ENCODE measurements at regions not wholly inside any gene's neighbourhood (a gene's known extent, or its start where the extent isn't known, plus 50 kb on each side); places are given as distances from the start of the nearest gene placed in this dataset.
A peak's percentile ranks its signal among the peaks of the same experiment; 100 is the strongest.

DNA sequence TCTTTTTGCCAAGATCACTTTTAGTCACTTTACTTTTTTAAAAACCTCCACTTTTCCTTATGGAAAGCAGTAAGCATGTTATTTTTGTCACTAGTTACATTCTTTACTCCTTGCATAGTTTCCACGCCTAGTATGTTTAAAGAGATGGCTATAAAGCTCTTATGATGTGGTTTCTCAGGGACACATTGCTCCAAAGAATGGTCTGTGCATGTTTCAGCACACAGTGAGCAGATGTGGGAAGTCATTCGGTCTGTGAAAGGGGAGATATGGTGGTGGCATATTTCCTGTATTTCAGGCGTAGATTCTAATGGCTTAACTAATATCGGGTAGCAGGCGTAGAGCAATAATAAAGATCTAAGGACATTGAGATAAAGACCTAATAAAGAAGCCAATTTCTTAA is 180.7 kb downstream of the SLITRK6 start:
- intact Hi-C loops (cut with DNase I) = no loop called here
- DNase-seq = no peak
- ATAC-seq = no peak

DNA sequence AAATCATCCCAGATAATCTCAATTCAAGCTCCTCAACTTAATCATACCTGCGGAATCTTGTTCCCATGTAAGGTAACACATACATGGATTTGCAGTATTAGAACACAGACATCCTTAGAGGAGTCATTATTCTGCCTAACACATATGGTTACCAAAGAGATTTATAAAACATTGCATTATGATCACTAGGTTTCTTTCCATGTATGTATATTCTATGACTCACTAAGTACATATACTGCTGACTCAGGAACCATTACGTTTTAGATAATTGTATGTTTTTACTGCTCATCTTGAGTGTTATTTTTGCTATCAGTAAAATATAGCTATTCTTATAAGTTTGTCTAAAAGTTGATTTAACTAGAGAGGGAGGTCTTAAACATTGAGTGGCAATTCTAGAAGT is 182.9 kb downstream of the SLITRK6 start:
- intact Hi-C loops (cut with DNase I) = no loop called here
- no peak for ATAC-seq
- DNase-seq = no peak

DNA sequence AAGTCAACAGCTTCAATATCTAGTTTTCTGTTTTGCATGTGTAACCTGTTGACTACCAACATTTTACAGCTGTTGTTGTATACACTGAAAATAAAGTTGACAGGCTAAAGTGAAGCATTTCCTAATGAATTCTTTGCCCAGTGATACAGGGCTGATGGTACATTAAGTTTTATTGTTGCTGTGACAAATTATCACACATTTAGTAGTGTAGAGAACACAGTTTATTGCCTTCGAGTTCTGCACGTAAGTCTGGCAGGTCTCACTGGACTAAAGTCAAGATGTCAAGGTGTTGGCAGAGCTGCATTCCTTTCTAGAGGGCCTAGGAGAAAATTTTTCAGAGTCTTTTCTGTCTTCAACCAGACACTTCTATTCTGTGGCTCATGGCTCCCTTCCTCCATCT is 184.2 kb downstream of the SLITRK6 start:
- ATAC-seq = no peak
- DNase-seq = no peak
- intact Hi-C loops (cut with DNase I) = no loop called here

DNA sequence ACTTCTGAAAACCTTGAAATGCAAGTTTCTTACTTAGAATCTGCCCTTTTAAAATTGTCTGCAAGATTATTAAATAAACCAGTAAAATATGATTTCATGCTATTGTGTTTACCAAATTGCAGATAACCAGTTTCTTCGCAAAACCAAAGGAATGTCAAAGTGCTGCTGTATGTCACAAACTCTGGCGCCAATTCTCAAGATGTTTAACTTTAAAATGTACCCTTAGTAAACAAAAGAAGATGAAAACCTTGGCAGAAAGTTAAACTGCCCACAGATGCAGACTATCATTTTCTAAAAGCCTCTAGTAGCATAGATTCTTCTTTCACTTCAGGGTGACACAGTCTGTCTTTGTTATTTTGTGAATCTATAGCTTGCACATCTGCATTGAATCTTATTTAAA is 189.2 kb downstream of the SLITRK6 start:
- intact Hi-C loops (cut with DNase I) = no loop called here
- DNase-seq (no peak), ATAC-seq (no peak)

DNA sequence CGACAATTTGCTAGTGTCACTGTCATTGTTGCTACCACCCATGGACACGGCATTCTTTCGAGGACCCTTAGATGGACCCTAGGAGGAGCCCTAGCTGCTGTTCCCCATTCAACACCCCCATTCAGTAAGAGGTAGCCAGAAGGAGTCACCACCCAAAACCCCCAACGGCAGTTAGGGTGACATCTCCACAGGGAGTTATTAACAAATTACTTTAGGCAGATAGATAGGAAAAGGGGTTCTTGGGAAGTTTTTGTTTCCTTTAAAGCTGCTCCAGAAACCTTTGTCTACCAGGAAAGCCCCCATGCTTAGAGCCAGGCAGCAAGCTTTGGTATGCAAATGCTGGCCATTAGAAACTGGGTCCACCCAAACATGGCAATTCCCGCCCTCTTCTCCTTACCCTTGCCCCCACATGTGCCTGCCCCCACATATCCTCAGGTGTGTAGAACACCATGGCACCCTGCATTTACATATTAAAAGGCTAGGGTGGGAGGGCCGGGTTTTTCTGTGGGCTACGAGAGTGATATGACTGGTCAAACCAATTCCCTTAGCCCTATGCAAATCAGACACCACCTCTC is 190.9 kb downstream of the SLITRK6 start:
- ATAC-seq (no peak), DNase-seq (no peak)
- intact Hi-C loops (cut with DNase I) = no loop called here

DNA sequence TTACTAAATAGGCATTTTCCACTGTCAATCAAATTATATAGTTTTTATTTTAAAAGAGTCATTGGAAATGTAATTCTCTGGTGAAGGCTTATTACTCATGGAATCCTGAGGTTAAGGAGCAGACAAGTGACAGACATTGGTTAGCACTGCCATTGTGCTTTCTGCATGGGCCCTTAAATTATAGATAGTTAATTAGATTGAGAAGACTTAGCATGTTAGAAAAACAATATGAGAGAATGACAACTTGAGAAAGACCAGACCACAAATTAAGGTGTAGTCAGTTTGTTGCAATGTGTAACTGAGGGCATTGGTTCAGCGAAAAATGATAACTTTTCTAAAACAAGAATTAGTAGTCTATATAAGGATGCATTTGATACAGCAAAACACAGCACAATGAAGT is 195.5 kb downstream of the SLITRK6 start:
- DNase-seq = no peak
- intact Hi-C loops (cut with DNase I) = no loop called here
- ATAC-seq = no peak

DNA sequence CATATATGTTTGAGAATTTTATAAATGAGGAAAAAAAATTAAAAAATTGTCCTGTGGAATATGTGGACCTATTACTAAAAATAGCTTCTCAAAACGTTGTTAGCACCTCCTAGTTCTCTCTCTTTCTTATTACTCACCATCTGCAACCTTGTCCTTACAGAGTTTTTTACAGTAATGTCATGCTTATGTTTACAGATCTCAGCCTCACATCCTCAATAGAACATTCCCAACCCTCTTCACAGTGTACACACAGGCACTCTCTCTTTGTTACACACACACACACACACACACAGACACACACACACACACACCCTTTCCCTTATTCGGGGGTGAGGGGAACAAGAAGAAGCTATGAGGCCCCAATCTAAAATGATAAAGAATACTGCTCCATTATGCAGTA is 197.7 kb downstream of the SLITRK6 start:
- no peak for ATAC-seq
- intact Hi-C loops (cut with DNase I) = no loop called here
- DNase-seq = no peak

DNA sequence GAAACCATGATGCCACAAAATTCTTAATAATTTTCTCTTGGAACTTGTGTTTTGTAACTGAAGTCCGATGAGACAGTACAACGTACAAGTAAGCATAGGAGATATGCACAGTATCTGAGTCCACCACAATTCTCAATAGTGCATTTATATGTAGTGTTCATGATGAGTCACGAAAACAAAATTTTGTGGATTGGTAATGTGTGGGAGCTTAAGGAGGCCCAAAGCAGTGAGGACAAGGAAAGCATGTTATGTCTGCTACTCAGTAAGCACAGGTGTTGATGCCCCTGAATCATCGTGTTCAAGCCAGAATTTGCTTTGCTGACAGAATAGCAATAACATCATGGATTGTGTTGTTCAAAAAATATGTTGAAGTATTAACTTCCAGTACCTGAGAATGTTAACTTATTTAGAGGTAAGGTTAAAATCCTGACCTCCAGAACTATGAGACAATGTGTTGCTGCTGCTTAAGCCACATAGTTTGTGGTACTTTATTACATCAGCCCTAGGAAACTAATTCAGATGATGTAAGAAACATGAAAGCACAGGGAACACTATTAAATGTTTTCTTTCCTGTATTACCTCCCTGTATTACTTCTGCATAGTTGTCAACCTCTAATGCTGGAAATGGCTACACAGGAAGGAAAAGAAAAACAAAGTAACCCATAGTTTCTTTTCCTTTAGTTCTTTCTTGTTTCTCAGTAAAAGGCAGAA is 201.3 kb downstream of the SLITRK6 start:
- DNase-seq (no peak), ATAC-seq (no peak)
- intact Hi-C loops (cut with DNase I) = no loop called here

DNA sequence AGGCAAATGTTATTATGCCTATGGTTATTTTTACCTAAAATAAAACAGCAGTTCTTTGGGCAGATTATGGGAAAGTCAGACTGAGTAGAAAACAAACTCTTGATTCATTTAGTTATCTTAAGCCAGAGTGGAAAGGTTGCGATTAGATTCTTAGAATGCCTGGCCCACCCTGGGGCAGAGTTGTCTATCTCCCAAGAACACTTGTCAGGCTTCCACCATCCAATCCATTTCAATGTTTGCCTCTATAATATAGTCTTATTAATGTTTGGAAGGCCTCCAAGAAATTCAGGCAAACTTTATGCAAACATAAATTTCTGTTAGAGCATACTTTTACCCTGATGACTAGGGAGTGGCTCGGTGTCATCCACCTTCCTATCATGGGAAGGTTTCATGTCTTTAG is 207.0 kb downstream of the SLITRK6 start:
- intact Hi-C loops (cut with DNase I) = no loop called here
- no peak for ATAC-seq

DNA sequence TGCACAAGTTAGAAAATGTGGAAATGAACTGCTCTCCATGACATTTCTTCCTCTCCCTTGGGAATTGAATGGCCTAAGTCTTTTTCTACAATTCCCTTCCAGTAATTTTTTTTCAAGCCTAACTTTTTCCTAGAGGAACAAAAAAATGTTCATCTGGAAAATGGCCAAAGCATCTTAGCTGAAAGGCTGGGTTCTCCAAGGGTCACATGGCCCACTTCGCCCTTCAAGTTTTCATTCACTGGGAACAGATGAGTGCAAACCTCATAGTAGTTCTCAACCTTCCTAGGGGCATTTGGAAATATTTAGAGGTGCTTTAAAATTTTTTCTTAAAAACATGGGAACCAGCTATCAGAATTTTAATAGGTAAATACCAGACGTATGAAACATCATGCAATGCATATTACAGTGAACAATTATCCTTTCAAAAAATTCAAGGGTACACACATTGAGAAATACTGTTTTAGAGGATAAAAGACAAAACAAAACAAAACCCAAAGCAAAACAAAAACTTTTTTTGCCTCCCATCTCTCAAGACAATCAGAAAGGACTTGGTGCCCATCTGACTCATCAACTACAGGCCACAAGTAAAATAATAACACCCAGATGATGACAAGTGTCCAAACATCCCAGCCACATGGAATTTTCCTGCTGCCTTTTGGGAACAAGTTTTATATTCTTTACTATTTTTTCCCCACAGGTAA is 208.8 kb downstream of the SLITRK6 start:
- no peak for DNase-seq
- intact Hi-C loops (cut with DNase I) = no loop called here
- ATAC-seq = peak in 1 of 2 donors; percentile 47

More for the DNA sequence above, 207.0 kb downstream of the SLITRK6 start:
- DNase-seq = no peak

DNA sequence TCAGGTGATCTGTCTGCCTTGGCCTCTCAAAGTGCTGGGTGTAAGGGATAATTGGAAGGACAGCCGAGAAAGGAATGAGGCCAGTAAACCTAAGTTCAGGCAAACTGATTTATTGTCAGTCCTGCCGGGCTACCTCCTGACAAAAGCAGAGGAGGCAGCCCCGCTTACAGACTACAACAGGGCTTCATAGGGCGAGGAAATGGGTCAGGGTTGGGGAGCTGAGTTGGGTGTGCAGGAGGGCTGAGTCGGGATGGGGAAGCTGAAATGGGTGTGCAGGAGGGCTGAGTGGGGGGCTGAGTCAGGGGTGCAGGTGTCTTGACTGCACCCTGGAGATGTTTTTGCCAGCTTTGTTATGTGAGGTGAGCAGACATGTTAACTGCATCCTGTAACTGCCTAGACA is 210.2 kb downstream of the SLITRK6 start:
- DNase-seq (no peak), ATAC-seq (no peak)
- intact Hi-C loops (cut with DNase I) = no loop called here

DNA sequence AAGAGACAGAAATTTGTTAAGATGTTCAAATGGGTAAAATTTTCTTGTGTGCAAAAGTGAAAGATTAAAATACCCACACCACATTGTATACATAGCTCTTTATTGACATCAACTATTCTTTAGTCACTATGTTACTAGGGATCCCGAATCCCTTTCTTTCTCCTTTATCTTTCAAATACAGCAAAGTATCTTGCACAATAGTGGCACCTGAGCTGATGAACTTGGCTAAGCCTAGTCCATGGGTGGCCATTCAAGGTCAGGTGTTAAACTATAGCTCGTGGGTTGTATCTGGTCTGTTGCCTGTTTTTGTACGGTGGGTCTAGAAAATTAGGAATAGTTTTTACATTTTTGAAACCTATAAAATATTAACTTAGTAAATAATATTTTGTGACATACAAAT is 210.9 kb downstream of the SLITRK6 start:
- intact Hi-C loops (cut with DNase I) = no loop called here
- DNase-seq (no peak), ATAC-seq (no peak)

DNA sequence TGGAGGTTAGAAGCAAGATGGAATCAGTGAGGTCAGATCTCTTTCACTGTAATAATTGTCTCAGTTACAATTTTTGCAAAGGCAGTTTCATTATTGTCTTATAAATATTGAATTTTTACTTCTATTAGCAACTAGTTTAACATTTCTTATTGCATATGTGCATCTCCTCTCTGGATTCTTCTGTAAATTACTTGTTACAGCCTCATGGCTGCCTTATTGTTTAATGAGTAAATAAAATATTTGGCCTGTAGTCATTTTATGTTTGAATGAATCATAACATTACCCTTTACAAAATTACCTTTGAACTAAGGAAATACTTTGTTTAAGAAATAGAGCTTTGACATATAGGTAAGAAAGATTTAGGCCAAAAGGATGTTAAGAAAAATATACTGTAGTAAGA is 212.4 kb downstream of the SLITRK6 start:
- ATAC-seq (no peak), DNase-seq (no peak)
- intact Hi-C loops (cut with DNase I) = no loop called here

DNA sequence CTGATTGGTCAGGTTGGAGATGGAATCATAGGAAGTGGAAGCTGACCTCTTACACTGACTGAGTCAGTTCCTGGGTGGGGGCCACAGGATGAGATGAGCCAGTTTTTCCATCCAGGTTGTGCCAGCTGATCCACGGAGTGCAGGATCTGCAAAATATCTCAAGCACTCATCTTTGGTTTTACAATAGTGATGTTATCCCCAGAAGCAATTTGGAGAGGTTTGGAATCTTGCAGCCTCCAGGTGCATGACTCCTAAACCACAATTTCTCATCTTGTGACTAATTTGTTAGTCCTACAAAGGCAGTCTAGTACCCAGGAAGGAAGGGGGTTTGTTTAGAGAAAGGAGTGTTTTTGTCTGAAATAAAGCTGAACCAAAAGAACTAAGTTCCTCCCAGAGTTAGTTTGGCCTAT is 212.8 kb downstream of the SLITRK6 start:
- DNase-seq (no peak), ATAC-seq (no peak)
- intact Hi-C loops (cut with DNase I) = no loop called here

DNA sequence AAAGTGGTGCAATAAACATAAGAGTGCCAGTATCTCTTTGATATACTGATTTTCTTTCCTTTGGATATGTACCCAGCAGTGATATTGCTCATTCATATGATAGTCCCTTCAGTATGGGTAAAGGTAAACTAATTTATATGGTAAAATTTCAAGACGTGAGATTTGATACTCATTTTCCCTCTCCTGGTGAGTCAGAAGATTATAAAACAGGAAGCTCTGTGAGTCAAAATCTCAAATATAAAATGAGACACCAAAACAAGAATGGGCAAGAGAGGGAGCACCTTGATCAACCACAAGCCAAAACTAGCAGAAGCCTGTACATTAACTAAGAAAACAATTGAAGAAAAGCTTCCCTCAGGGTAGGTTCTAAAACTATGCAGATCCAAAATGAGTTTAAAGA is 216.3 kb downstream of the SLITRK6 start:
- ATAC-seq (no peak), DNase-seq (no peak)
- intact Hi-C loops (cut with DNase I) = no loop called here

DNA sequence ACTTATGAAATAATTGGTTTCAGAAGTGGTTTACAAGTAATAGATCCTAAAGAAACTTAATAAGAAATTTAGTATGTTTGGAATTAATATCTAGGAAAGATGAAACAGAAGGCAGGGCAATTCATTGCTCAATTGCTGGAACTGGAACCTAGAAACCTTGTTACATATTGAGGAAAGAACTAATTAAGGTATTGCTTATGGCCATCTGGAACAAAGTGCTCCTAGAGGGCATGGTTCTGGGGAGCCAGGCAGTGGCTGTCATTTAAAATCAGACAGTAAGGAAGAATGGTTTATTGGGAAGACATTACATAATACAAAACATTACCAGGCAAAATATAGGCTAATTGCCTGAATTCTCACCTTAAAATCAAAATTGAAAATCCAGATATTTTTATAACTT is 224.1 kb downstream of the SLITRK6 start:
- ATAC-seq (no peak), DNase-seq (no peak)
- intact Hi-C loops (cut with DNase I) = no loop called here

DNA sequence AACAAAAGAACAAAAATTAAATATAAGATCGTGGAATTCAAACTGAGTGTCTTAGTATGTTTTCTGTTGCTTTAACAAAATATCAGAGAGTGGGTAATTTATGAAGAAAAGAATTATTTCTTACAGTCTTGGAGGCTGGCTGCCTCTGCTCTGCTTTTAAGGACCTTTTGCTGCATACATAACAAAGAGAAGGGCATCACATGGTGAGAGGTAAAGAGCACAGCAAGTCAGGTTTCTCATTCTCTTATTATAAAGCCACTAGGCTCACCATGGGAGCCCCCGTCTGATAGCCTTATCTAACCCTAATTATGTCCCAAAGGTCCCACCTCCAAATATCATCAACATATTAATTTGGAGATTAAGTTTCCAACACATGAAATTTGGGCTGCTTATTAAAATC is 231.3 kb downstream of the SLITRK6 start:
- no peak for ATAC-seq
- intact Hi-C loops (cut with DNase I) = no loop called here
- no peak for DNase-seq

DNA sequence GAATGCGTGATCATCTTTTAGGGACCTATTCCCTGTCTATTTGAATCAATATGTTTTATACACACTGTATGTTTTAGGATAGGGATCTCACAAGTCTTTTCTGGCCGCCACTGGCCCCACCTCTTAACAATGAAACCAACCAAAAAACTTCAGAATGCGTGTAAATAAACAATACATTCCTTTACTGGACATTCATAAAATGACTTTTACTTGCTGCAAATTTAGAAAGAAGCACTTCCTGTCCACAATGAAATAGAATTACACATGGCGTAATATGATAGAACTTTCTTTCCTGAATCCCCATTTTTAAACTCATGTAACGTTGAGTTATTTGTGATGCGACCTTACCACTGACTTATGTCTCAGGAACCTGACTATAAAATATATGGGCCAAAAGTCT is 233.6 kb downstream of the SLITRK6 start:
- no peak for ATAC-seq
- DNase-seq = no peak
- intact Hi-C loops (cut with DNase I) = no loop called here

DNA sequence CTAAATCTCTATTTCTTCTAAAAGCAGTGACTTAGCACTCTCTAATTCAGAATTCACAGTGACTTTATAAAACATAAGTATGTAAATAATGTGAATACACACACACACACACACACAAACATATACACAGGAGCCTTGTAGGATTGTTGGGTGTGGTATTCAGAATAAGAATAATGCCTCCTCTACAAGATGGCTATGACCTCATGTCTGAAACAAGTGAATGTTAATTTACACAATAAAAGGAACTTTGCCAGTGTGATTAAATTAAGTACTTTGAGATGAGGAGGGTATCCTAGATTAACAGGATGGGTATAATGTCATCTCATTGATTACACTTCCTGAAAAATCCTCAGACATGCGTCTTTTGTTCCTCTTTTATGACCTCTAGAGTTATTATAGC is 234.6 kb downstream of the SLITRK6 start:
- intact Hi-C loops (cut with DNase I) = no loop called here
- ATAC-seq (no peak), DNase-seq (no peak)

DNA sequence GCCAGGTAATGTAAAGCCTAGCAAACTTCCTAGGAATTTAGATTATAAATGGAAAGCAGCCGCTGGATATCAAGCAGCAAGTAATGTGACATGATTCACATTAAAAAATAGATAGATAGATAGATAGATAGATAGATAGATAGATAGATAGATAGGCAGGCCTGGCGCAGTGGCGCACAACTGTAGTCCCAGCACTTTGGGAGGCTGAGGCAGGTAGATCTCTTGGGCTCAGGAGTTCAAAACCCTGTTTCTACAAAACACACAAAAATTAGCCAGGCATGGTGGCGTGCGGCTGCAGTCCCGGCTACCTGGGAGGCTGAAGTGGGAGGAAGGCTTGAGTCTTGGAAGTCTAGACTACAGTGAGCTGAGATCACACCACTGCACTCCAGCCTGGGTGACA is 236.9 kb downstream of the SLITRK6 start:
- no peak for DNase-seq
- ATAC-seq = no peak
- intact Hi-C loops (cut with DNase I) = no loop called here
